GM21526 (cell line): ENCODE measurements at regions not wholly inside any gene's neighbourhood (a gene's known extent, or its start where the extent isn't known, plus 50 kb on each side); places are given as distances from the start of the nearest gene placed in this dataset.
"Not testable (repeated sequence)": the region's sequence is repeated elsewhere in the genome, so short reads cannot be mapped to it uniquely, and the experiment has no call there.

Experiments used
- ATAC-seq: cut with Tn5 transposase; IDR thresholded peaks from one replicate; pipeline ENCODE4 v1.9.1; 2021; ENCODE audit warnings: moderate library complexity; ENCODE audit not compliant: unreplicated experiment, low FRiP score

DNA sequence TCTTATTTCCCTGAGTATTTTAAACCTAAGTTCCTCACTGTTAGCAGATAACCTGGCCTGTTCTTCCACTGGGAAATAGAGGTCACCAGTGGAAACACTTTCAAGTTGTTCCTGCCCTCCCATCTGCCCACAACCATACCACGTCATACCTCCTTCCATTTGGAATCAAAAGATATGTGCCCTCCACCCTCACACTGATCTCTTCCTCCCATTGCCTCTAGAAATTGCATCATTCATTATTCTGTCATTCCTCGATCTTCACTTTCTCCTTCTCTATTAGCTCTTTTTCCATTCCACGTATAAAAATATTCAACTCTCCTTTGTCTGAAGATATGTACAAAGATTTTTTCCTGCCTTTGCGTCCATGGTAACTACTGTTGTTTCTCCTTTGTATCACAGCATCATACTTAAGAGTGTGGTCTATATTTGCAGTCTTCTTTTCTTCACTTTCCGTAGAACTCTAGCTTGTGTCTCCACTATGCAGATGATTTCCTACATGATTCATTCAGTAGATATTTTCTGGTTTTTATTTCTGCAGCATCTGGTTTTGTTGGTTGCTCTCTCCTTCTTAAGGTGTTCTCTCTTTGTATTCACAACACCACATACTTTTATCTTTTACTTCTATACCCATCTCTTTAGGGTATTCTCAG, 312.3 kb downstream of the REEP3 start:
- ATAC-seq = no peak

DNA sequence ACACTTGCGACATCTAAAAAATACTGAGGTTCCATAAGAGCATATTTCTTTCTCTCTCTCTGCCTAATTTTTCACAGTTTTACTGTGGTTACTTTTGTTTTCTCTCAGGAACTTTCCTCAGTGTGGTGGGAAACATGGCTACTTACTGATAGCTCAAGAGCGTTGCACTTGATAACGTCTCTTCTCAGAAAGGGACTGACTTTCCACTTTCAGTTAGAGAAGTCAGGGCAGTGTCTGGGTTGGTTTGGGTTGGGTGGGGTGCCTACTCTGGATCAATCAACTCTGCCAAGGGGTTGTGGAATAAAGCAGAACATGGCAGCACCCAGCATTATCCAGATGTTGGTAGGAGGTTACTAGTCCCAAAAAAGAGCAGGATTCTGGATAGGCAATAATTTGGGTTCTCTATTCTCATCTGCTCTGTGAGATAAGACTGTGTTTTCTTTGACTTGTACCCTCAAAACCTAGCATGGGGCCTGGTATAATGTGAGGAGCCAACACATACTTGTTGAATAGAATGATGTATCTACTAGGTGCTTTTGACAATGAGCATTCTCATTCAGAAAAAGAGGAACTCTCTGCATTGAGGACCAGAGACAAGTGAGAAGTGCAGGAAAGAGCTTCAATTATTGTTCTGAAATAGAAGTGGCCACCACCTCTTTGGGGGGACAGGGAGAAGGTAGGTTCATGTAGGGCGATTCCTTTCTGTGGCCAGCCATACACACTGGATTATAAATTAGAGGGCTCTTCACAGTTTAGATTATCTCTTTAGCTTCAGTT, 315.7 kb downstream of the REEP3 start:
- no peak for ATAC-seq

DNA sequence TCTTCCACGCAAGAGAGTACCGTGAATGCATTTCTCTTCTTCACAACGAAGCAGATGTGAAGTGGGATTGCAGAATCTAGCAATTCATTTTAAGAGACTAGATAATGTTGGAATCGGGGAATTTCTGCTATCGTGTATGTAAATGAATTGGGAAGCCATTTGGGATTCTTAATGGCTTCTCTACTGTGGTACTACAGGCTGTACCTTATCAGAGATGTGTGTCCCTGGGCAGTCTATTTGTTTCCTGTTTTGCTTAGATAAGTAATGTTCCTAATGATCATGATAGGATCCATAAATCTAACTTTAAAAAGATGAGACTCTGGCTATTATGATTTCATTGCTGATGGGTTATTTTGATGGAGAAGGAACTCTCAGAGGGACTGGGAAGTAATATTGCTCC, 320.6 kb downstream of the REEP3 start:
- no peak for ATAC-seq

DNA sequence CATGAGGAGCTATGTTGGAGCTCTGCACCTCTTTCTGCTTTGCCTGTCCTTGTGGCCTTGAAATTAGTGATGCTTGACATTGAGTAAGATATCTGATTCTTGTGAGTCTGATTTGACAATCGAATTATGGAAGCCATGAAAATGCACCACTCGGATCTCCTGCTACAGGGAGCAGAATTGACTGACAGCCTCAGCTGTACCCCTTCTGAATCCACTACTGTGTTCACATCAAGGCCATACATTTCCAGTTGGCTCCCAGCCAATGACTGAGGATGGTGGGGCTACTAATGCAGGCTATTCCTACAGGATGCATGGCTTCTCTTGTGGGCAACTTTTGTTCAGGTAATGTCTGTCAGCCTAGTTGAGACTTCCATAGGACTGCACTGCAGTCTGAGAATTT, 321.9 kb downstream of the REEP3 start:
- no peak for ATAC-seq

DNA sequence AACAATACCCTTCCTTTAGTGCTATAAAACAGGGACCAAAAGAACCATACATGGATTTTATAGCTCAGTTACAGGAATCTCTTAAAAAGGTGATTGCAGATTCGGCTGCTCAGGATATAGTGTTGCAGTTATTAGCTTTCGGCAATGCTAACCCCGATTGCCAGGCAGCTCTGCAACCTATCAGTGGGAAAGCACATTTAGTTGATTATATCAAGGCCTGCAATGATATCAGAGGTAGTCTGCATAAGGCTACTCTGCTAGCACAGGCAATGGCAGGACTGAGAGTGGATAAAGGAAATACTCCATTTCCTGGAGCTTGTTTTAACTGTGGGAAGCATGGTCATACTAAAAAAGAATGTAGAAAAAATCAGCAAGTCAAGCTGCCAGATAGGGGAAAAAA, 327.7 kb downstream of the REEP3 start:
- ATAC-seq = not testable (repeated sequence)

DNA sequence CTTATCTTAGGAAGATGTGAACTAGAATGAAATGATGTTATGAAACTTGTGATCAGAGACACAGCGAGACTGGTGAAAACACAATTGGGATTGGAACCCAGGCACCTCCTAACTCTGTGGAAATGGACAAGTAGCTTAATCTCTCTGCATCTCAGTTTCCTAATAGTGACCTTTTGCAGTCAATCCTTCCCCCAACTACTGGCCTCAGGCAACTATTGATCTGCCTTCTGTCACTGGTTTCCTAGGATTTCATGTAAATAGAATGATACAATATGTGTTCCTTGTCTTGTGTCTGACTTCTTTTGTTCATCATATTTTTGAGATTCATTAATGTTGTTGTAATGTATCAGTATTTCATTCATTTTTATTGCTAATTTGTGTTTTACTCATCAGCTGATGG, 341.7 kb downstream of the REEP3 start:
- no peak for ATAC-seq

DNA sequence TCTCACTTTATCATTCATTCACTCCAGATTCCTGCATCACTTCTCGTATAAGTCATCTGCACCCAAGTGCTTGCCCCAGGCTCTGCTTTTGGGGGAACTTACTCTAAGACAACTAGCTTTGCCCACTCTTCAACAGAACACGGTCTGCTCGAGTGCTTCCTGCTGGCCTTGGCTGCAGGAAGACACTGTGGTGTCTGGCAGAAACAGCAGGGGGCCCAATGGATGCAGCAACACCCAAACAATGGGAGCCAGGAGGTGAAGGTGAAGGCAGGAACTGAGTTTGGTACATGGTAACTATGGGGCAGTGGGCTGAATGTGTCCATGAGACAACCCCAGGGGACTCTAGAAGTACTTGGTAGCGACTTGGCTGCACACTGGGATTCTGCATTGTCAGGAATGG, 344.0 kb downstream of the REEP3 start:
- no peak for ATAC-seq

DNA sequence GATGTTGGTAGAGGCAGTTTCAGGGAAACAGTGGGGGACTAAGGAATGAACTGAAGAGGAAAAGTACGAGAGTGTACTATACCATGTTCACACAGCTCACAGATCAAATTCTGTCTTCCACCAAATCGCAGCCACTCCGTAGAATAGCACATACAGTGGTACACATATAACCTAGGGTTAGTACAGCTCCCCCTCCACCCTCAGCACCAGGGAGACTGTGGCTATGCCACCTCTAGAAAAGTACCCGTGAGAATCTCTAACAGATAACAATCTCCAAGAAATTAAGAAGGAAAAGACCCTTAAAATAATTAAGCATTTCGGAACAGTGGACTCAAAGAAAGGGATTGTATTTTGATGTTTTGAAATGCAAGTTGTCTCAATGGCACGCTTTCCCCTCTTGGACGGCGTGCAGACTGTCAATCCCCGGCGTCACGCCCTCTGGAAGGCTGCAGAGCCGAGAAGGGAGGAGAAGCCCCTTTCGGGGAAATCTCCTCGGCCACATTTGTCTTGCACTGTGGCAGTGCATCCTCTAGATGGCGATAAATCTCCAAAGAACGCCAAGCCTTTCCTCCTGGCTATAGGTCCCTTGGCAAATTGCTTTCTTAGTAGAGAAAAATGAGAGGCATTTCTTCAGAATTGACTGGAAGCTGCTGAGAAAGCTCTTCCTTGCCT, 345.0 kb downstream of the REEP3 start:
- peak; percentile 88 for ATAC-seq

DNA sequence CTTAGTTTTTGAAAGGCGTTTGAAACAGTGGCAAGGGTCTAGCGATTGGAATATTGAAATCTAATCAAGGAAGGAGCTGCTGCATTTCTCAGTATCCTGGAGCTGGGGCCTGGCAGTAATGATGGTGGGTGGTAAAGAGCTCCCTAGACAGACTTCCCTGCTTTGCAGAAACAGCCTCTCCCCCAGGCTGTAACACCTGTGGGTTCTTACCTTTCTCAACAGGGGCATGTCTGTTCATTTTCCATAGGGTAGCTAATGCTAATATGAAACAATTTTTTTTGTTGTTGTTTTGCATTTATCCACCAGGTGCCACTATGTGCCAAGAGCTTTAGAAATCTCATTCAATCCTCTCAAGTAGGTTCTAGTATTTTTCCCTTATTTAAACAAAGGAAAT, 345.5 kb downstream of the REEP3 start:
- ATAC-seq = peak; percentile 67

DNA sequence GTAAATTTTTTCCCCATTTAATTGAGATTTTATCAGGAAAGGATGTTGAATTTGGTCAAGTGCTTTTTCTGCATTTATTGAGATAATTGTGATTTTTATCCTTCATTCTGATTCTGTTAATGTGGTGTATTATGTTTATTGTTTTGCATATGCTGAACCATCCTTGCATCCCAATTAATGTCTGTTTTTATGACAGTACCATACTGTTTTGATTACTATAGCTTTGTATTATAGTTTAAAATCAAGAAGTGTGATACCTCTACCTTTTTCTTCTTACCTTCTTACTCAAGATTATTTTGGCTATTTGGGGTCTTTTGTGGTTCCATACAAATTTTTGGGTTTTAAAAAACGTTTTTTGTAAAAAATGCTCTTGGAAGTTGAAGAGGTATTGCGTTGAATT, 357.2 kb downstream of the REEP3 start:
- no peak for ATAC-seq

DNA sequence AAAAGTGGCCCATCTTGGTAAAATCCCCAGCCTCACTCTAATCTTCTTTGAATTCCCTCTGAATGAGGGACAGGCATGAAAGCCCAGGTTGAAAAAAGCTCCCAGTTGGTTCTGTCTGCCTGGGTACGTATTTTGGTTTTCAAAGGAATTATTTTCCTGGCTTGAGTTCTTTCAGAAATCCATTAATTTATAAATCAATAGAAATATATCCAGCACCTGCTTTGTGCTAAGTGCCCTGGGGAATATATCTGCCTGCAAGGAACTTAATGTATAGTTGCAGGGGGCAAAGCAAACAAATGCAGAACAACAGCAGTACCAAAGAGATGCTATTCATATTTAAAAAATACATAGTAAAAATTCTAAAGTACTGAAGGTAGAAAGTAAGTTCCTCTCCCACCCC, 362.7 kb downstream of the REEP3 start:
- ATAC-seq = no peak

DNA sequence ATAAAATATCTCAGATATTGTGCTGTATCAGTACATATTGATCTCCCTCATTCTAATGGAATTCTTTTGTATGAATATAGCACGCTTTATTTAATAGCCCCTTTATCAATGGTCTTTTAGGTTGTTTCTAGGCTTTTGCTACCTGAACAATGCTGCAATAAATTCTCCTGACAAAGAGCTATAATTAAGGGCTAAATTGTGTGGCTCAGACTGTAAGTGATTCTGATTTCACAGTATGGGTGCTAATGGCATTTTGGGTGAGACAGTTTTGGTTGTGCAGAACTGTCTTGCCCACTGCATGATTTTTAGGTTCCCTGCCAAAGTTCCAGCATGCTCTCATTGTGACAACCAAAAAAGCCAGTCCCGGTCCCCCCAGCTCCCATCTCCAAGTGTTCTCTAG, 363.2 kb downstream of the REEP3 start:
- no peak for ATAC-seq

DNA sequence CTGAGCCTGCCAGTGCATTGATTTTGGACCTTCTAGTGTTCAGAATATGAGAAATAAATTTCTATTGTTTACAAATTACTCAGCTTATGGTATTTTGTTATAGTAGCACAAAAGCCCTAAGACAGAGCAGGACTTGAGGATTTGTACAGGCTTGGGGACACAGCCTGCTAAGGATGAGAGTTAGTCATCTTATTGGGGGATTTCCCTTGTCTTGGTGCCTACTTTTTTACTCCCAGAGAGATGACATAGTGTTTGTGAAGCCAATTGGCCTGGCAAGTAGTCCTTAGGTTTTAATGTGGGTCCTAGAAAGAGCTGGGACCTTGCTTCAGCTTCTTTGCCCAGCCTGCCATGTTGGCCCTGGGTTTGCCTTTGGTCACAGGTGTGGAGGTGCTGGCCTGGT, 364.0 kb downstream of the REEP3 start:
- no peak for ATAC-seq

DNA sequence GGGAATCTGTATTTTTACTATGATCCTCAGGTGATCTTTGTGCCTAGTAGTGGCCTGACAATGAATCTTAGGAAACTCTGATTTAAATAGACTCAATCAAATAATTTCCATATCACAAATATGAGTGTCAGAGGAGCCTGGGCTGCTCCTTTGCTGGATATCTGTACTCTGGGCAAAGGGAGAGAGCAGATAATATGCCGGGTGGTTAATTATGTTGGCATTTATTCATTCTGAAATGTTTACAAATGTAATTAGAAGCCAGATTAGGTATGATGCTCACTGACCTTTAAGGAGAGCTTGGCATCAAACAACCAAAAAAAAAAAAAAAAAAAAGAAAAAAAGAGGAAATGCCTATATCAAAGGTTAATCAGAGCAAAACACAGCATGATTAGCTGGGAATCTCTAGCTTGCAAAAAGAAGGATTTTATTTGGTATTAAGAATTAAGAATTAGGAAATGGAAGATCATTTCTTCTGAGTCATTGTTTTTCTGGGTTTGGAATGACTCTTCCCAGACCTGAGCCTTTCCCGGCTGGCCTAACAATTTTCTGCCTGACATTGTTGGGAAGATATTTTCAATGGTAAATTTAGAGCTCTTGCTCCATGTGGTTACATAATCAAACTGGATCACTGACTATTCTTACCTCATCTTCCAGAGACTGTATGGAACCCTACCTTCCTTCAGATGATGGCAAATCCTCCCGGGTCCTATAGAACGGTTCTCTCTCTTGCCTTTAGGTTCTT, 365.3 kb downstream of the REEP3 start:
- ATAC-seq = no peak

DNA sequence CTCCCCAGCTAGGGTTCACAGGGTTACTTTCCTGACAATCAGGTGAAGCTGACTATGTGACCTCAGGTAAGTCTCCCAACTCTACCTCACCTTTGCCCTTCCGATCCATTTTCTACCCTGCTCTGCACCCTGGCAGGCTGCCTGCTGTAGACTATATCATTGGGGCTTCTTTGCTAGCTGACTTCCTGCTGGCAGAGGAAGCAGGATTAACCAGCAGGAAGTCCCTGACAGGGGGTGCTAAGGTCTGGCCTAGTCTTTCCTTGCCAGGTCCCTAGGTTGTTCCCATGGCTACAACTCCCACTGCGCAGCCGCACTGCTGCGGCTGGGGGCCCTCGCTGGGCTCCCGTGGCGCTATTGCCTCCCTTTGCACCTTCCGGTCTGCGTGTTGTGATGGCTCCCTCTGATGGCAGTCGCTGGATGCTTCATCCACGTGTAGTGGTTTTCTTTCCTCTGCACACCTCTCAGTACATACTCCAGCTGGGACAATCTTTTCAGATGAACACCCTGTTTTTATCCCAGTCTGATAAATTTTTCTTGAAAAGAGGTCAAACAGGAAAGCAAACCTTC, 365.9 kb downstream of the REEP3 start:
- no peak for ATAC-seq

DNA sequence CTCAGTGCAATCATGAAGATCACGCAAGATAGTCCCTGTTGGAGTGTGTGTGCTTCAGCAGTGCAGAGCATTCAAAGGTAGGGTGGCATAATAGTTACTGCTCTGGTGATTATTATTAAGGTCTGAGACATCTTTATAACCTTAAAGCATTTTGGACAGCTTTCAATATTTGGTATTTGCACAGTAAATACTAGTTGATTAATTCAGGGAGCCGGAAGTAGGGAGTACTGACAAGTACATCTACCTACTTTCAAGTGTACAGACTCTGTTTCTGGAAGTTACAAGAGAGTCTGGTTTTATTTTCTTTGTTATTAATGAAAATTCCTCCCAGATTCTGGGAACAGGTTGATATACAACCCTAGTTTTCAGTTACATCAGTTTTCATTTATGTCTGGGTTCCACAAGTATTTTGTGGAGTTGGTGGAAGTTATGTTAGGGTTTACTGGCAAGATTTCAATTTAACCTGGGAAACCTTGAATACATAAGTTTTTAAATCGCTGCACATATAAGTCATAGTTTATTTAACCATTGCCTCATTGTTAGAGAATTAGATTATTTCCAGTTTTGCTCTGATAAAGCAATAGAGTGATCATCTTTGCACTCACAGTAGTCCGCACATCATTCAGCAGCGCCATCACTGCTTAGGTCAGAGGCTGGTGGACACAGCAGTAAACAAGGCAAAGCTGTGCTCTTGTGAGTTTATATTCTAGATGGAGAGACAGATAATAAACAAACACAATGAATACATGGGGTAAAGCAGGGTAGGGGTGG, 366.6 kb downstream of the REEP3 start:
- no peak for ATAC-seq

DNA sequence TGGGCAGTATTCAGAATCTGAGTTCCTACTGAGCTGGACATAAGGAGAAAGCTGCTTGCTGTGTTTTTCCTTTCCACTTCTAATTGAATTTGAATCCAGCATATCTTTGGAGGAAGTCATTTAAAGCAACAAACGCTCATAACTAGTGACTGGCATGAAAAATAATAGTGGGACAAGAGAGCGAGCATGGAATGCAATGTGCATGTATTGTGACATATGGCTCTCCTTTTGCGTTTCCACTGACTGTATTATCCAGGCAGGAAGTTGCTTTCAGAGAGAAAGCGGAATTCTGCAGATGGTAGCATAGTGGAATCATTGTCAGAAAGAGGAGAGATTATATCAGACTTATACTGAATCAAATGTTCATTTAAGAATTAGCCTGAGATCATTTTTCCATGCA, 368.6 kb downstream of the REEP3 start:
- ATAC-seq = no peak

DNA sequence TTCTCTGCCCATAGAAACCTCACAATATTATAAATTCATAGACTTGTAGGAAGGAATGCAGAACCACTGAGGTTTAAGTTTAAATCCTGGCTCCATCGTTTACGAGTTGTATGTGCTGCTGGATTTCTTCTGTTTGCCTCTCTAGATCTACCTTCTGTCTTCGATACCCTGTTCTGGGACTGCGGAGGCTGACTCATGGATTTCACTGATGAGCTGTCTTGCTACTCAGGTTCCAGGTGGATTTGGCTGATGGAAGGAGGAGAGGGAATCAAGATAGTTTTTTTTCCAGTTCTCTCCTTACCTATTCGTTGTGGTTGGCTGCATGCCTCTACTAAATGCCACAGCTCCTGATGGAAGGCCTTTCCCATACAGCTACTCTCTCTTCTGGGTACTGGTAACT, 375.8 kb downstream of the REEP3 start:
- no peak for ATAC-seq

DNA sequence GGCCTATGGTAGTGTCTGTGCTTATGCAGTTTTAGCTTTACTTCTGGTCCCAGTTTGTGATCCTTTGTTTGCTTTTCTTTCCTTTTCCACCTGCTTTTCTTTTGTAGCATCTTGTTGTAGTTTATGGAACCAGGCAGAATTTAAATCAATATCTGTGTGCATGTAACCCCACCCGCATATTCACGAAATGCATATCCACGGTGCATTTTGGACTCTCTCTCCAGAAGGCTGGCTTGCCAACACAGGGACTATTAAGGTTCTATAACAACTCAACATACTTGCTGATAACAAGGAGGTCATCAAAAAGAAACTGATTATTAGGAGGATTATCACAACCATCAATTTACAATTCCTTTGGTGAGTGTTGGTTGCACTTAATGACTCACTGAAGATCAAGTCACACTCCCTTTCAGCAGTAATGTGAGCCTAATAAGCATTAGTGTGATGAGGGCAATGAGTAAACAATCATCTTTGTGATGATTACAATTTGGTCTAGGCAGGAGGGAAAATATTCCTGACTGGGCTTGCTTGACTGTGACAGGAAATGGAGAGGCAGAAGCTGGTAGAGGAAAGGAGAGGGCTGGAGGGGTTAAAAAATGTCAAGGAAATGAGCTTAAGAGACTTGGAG, 378.6 kb downstream of the REEP3 start:
- no peak for ATAC-seq

DNA sequence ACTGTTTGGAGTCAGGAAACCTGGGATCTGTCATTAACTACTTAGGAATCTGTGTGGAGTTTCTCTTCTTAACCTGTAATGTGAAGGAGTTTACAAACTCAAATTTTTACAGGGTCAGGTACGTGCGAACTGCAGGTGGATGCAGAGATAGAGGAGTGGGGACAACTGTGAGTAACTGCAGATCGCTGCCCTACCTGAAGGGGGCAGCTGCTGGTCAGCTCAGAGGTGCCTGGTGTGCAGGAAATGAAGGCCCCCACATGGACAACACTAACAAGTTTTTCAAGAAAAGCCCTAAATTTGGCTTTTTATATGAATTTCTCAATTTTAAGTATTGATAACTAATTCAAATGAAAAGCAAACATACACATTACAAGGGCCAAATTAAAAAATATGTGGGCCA, 380.0 kb downstream of the REEP3 start:
- ATAC-seq = no peak
